MM.1S (cell line): ENCODE measurements at regions not wholly inside any gene's neighbourhood (a gene's known extent, or its start where the extent isn't known, plus 50 kb on each side); places are given as distances from the start of the nearest gene placed in this dataset.

ENCODE experiments used
- DNase-seq: peaks from one replicate; pipeline ENCODE4 v3.0.0-alpha.2; 2015
- H2AFZ ChIP-seq: fragments of 300-600 bp; sonication (generic); 2 replicates; pipeline ENCODE4 v1.6.0; 2016; ENCODE audit warnings: antibody characterized with exemption, low read length
- H3F3A ChIP-seq: fragments of 300-600 bp; sonication (generic); 2 replicates; pipeline ENCODE4 v1.6.1; 2016; ENCODE audit warnings: mild to moderate bottlenecking, antibody characterized with exemption, low read length, moderate library complexity, mixed read lengths; ENCODE audit not compliant: insufficient read depth
- H3K27ac ChIP-seq: fragments of 300-600 bp; sonication (generic); 2 replicates; pipeline ENCODE4 v1.5.1; 2016; ENCODE audit warnings: mild to moderate bottlenecking, low read length
- H3K27me3 ChIP-seq: fragments of 300-600 bp; sonication (generic); replicated peaks from 2 replicates; pipeline ENCODE4 v1.6.0; 2016; ENCODE audit warnings: low read length; ENCODE audit not compliant: insufficient read depth
- H3K36me3 ChIP-seq: fragments of 300-600 bp; sonication (generic); replicated peaks from 2 replicates; pipeline ENCODE4 v1.6.1; 2016; ENCODE audit warnings: mild to moderate bottlenecking, low read length, mixed read lengths; ENCODE audit not compliant: insufficient read depth
- H3K4me1 ChIP-seq: fragments of 300-600 bp; sonication (generic); 2 replicates; pipeline ENCODE4 v1.6.1; 2016; ENCODE audit warnings: low read length, mixed read lengths
- H3K4me2 ChIP-seq: fragments of 300-600 bp; sonication (generic); 2 replicates; pipeline ENCODE4 v1.6.0; 2016; ENCODE audit warnings: low read depth, low read length
- H3K4me3 ChIP-seq: fragments of 300-600 bp; sonication (generic); 2 replicates; pipeline ENCODE4 v1.5.1; 2016; ENCODE audit warnings: low read length, mixed read lengths
- H3K79me2 ChIP-seq: fragments of 300-600 bp; sonication (generic); 2 replicates; pipeline ENCODE4 v1.6.1; 2016; ENCODE audit warnings: mixed run types, low read length, mixed read lengths
- H3K9ac ChIP-seq: fragments of 300-600 bp; sonication (generic); 2 replicates; pipeline ENCODE4 v1.6.1; 2016; ENCODE audit warnings: low read length, mixed read lengths
- H3K9me2 ChIP-seq: fragments of 300-600 bp; sonication (generic); replicated peaks from 2 replicates; pipeline ENCODE4 v1.6.1; 2016; ENCODE audit warnings: mild to moderate bottlenecking, low read length, mixed read lengths; ENCODE audit not compliant: insufficient read depth
- H3K9me3 ChIP-seq: fragments of 300-600 bp; sonication (generic); replicated peaks from 2 replicates; pipeline ENCODE4 v1.6.1; 2016; ENCODE audit warnings: mild to moderate bottlenecking, low read length, mixed read lengths; ENCODE audit not compliant: insufficient read depth
- H4K20me1 ChIP-seq: fragments of 300-600 bp; sonication (generic); 2 replicates; pipeline ENCODE4 v1.6.1; 2016; ENCODE audit warnings: mild to moderate bottlenecking, low read length, moderate library complexity, mixed read lengths; ENCODE audit not compliant: insufficient read depth
- EZH2 ChIP-seq: fragments of 300-600 bp; sonication (generic); optimal IDR thresholded peaks from 2 replicates; pipeline ENCODE3; 2017; ENCODE audit warnings: low read depth, mild to moderate bottlenecking, antibody characterized with exemption, low read length, mixed read lengths
- EZH2phosphoT487 ChIP-seq: fragments of 300-600 bp; sonication (generic); IDR thresholded peaks from 2 replicates; pipeline ENCODE4 v1.6.1; 2018; ENCODE audit warnings: antibody characterized with exemption, low read length
- TF ChIP-seq, protein P1 (sequence below): fragments of 300-600 bp; sonication (generic); IDR thresholded peaks from 2 replicates; pipeline ENCODE4 v1.5.1; 2016; ENCODE audit warnings: antibody characterized with exemption, low read length, mixed read lengths

DNA sequence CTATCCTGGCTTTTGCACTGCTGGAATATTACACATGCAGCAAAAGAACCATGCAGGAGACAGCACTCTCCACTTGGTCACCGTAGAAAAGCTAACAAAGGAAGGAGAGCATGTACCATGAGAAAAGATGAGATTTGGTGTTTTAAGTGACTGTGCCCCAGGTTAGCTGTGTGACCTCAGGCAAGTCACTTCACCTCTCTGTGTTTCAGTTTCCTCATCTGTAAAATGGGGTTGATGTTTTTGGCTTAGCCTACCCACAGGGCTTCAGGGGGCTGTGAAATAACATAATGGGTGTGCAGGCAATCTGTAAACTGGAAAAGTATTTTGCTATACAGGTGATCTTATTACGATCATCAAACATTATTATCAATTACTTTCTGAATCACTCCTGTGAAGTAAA lies 69.3 kb upstream of the SLC6A11 start:
- no peak overlapping the region for H2AFZ ChIP-seq
- no peaks in the 10 kb centered on the region for H3K4me1 ChIP-seq
- DNase-seq: no peak
- H4K20me1 ChIP-seq: no peaks in the 10 kb centered on the region
- no peak overlapping the region for H3K9ac ChIP-seq
- no peaks in the 10 kb centered on the region for H3F3A ChIP-seq
- H3K4me2 ChIP-seq: no peak overlapping the region
- H3K9me3 ChIP-seq: no peaks in the 10 kb centered on the region
- TF ChIP-seq EZH2phosphoT487: no peak
- TF ChIP-seq, protein P1, sequence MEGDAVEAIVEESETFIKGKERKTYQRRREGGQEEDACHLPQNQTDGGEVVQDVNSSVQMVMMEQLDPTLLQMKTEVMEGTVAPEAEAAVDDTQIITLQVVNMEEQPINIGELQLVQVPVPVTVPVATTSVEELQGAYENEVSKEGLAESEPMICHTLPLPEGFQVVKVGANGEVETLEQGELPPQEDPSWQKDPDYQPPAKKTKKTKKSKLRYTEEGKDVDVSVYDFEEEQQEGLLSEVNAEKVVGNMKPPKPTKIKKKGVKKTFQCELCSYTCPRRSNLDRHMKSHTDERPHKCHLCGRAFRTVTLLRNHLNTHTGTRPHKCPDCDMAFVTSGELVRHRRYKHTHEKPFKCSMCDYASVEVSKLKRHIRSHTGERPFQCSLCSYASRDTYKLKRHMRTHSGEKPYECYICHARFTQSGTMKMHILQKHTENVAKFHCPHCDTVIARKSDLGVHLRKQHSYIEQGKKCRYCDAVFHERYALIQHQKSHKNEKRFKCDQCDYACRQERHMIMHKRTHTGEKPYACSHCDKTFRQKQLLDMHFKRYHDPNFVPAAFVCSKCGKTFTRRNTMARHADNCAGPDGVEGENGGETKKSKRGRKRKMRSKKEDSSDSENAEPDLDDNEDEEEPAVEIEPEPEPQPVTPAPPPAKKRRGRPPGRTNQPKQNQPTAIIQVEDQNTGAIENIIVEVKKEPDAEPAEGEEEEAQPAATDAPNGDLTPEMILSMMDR: no peak
- no peak for TF ChIP-seq EZH2
- H3K79me2 ChIP-seq: no peaks in the 10 kb centered on the region
- H3K27ac ChIP-seq: no peak overlapping the region
- H3K27me3 ChIP-seq: peaks cover 75% of the 10 kb centered on the region
- no peaks in the 10 kb centered on the region; the same call in 1 of the 2 replicates for H3K36me3 ChIP-seq
- H3K9me2 ChIP-seq: no peaks in the 10 kb centered on the region
- H3K4me3 ChIP-seq: no peak overlapping the region

DNA sequence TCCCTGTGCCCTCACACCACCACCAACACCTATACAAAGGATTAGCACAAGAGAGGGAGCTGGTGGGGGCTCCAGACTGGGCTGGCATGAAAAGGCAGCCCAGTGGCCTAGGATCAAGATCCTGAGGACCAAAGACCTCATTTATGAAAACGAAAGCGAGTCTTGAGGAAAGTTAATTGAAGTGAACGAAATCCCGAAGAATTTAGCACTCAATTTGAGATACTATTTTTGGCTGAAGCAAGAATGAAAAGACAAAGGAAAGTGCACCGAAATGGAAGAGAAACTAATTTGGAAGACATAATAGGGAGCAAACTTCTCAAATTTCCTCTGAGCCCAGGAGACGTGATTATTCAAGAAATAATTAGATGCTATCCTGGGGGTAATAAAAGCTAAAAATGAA lies 68.7 kb upstream of the SLC6A11 start:
- H3K79me2 ChIP-seq: no peaks in the 10 kb centered on the region
- H3K9ac ChIP-seq: no peak overlapping the region
- no peaks in the 10 kb centered on the region for H3F3A ChIP-seq
- no peak overlapping the region for H3K27ac ChIP-seq
- no peak overlapping the region for H3K4me2 ChIP-seq
- TF ChIP-seq EZH2: no peak
- TF ChIP-seq, protein P1: no peak
- no peak for TF ChIP-seq EZH2phosphoT487
- no peaks in the 10 kb centered on the region for H4K20me1 ChIP-seq
- no peak overlapping the region for H2AFZ ChIP-seq
- H3K36me3 ChIP-seq: no peaks in the 10 kb centered on the region; the same call in 1 of the 2 replicates
- H3K4me3 ChIP-seq: no peak overlapping the region
- peaks cover 71% of the 10 kb centered on the region for H3K27me3 ChIP-seq
- no peaks in the 10 kb centered on the region for H3K4me1 ChIP-seq
- no peak for DNase-seq
- no peaks in the 10 kb centered on the region for H3K9me2 ChIP-seq
- no peaks in the 10 kb centered on the region for H3K9me3 ChIP-seq

DNA sequence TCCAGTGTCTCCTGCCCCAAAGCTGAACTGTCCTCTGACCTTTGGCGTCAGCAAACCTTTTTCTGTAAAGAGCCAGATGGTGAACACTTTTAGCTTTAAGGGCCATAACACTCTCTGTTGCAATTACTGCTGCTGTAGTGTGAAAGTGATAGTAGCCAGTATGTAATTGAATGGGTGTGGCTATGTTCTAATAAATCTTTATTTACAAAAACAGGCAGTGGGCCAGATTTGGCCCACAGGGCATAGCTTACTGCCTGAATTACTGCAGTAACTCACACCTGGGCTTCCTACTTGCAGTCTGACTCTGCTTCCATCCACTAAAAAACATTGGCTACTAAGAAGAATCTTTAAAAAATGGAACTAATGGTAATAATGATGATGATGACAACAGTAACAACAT lies 68.0 kb upstream of the SLC6A11 start:
- no peaks in the 10 kb centered on the region; the same call in 1 of the 2 replicates for H3K36me3 ChIP-seq
- H3K4me1 ChIP-seq: no peaks in the 10 kb centered on the region
- no peak overlapping the region for H3K27ac ChIP-seq
- no peak overlapping the region for H3K9ac ChIP-seq
- DNase-seq: no peak
- no peak overlapping the region for H2AFZ ChIP-seq
- no peaks in the 10 kb centered on the region for H3K9me2 ChIP-seq
- H3K79me2 ChIP-seq: no peaks in the 10 kb centered on the region
- no peaks in the 10 kb centered on the region for H3F3A ChIP-seq
- no peaks in the 10 kb centered on the region for H4K20me1 ChIP-seq
- H3K27me3 ChIP-seq: peaks cover 71% of the 10 kb centered on the region
- H3K9me3 ChIP-seq: no peaks in the 10 kb centered on the region
- no peak for TF ChIP-seq EZH2
- TF ChIP-seq, protein P1: no peak
- no peak for TF ChIP-seq EZH2phosphoT487
- H3K4me3 ChIP-seq: no peak overlapping the region
- H3K4me2 ChIP-seq: no peak overlapping the region

DNA sequence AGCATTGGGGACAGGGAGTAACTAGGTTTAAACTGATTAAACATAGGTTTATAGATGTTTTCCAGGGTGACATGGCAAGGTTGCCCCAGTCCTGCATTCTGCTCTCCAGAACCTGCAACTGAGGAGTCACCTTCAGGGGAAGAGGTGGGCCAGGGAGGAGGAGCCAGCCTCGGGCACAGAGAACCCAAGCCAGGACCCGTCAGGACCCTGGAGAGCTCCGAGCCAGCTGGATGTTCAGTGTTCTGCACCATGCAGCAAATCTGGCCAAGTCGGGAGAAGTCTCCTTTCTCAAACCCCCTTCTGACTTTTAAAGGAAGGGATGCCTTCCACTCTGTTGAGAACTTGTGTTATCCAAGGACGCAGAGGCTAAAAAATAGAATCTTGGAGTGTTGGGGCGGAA lies 62.1 kb upstream of the SLC6A11 start:
- no peak overlapping the region for H3K9ac ChIP-seq
- no peaks in the 10 kb centered on the region for H3K79me2 ChIP-seq
- no peak for TF ChIP-seq EZH2phosphoT487
- no peak for TF ChIP-seq EZH2
- TF ChIP-seq, protein P1: no peak
- H3K36me3 ChIP-seq: no peaks in the 10 kb centered on the region
- peaks cover 59% of the 10 kb centered on the region for H3K27me3 ChIP-seq
- no peak overlapping the region for H3K4me2 ChIP-seq
- no peaks in the 10 kb centered on the region for H4K20me1 ChIP-seq
- H3F3A ChIP-seq: no peaks in the 10 kb centered on the region
- no peak overlapping the region for H3K27ac ChIP-seq
- H3K9me2 ChIP-seq: no peaks in the 10 kb centered on the region
- H3K4me3 ChIP-seq: no peak overlapping the region
- H3K4me1 ChIP-seq: no peaks in the 10 kb centered on the region
- no peak overlapping the region for H2AFZ ChIP-seq
- H3K9me3 ChIP-seq: no peaks in the 10 kb centered on the region
- DNase-seq: peak; percentile 46
